ENCODE measurements at regions not wholly inside any gene's neighbourhood (a gene's known extent, or its start where the extent isn't known, plus 50 kb on each side); places are given as distances from the start of the nearest gene placed in this dataset.

- no peak for TF ChIP-seq ZNF552 (CRISPR knock-in tag; IDR thresholded peaks at IDR 0.05; ENCODE audit: borderline replicate concordance)
Measured at GRCh38 chr2:71794611-71795010, 341.2 kb downstream of the DYSF start (continued).

- Histone ChIP-seq H3K9ac (ENCODE audit: insufficient read depth, low read depth, low read length) (no peak overlapping the region), H3K27ac (ENCODE audit: extremely low read length, insufficient read depth, low read length) (no peak overlapping the region), H2AFZ (ENCODE audit: low read length) (no peak overlapping the region), H3K27me3 (ENCODE audit: control insufficient read depth in 1 of 2, insufficient read depth in 2 of 2, low read length in 2 of 2) (peaks cover 2 to 47% of the 10 kb centered on the region in 2 experiments; a peak in 4 of 5 replicates), H3K9me3 (ENCODE audit: low read length) (no peaks in the 10 kb centered on the region), H3K4me1 (ENCODE audit: insufficient read depth, low read length) (peaks cover 10% of the 10 kb centered on the region; the same call in 1 of the 2 replicates), H3K36me3 (replicated peaks in 1 of 2; ENCODE audit: control insufficient read depth in 1 of 2, insufficient read depth in 2 of 2, low read length in 2 of 2) (no peaks in the 10 kb centered on the region), H3K79me2 (ENCODE audit: insufficient read depth, low read length) (no peaks in the 10 kb centered on the region), H3K4me3 (replicated peaks in 1 of 3; ENCODE audit: insufficient read depth in 1 of 3, low read depth in 2 of 3, low read length in 3 of 3) (no peak overlapping the region), H4K20me1 (ENCODE audit: insufficient read depth, low read length) (peaks cover 4% of the 10 kb centered on the region; the same call in 1 of the 2 replicates), H3K4me2 (ENCODE audit: low read depth, low read length) (no peak overlapping the region)
- no peak for FAIRE-seq
- ChIA-PET CTCF (ENCODE audit: low intra/inter-chr PET ratio, low total read pairs) (no interaction called here), POLR2A (no interaction called here)
- TF ChIP-seq PBX2 (CRISPR knock-in tag; IDR thresholded peaks at IDR 0.05) (no peak), SNAPC5 (CRISPR knock-in tag; IDR thresholded peaks at IDR 0.05; ENCODE audit: borderline replicate concordance) (no peak), ZNF512B (CRISPR knock-in tag; IDR thresholded peaks at IDR 0.05; ENCODE audit: borderline replicate concordance) (no peak), HOXA7 (CRISPR knock-in tag; IDR thresholded peaks at IDR 0.05) (no peak), KDM2A (CRISPR knock-in tag; IDR thresholded peaks at IDR 0.05; ENCODE audit: borderline replicate concordance, low read depth) (no peak), THRA (CRISPR knock-in tag; IDR thresholded peaks at IDR 0.05; ENCODE audit: borderline replicate concordance) (no peak), HOXA3 (CRISPR knock-in tag; IDR thresholded peaks at IDR 0.05) (no peak), EED (CRISPR knock-in tag; IDR thresholded peaks at IDR 0.05) (no peak), TMF1 (CRISPR knock-in tag; IDR thresholded peaks at IDR 0.05; ENCODE audit: low read depth) (no peak), PHF5A (CRISPR knock-in tag; IDR thresholded peaks at IDR 0.05; ENCODE audit: low read depth, unreplicated experiment) (no peak), ZNF549 (CRISPR knock-in tag; IDR thresholded peaks at IDR 0.05) (no peak), MIER2 (CRISPR knock-in tag; IDR thresholded peaks at IDR 0.05) (no peak), SNAPC2 (CRISPR knock-in tag; IDR thresholded peaks at IDR 0.05) (no peak), ZNF749 (CRISPR knock-in tag; IDR thresholded peaks at IDR 0.05; ENCODE audit: borderline replicate concordance) (no peak), PBX3 (CRISPR knock-in tag; IDR thresholded peaks at IDR 0.05; ENCODE audit: borderline replicate concordance) (no peak)
- BruUV-seq (replicated peaks), result no TSS peak
- in situ Hi-C loops (cut with HindIII; ENCODE audit: extremely low pct_ligation_motif_present, low pct_unique_long_range_greater_than_20kb) (loop anchor here (5.0 kb wide), 2 partner anchors 122 to 247 kb away; no protein-coding TSS in a partner anchor), intact Hi-C loops (cut with micrococcal nuclease; ENCODE audit: unreplicated experiment) (no loop called here)
- DNase-seq (ENCODE audit: low spot score), result no peak
- WGBS (ENCODE audit: low lambda C conversion rate), result 74% methylated on average over 2 of the region's 2 CpGs
- no peak for ATAC-seq
Measured at GRCh38 chr2:71793926-71794325, 340.6 kb downstream of the DYSF start.

Measured in HepG2 (cell line).